Fibroblast of mammary gland (primary cell): ENCODE measurements at regions not wholly inside any gene's neighbourhood (a gene's known extent, or its start where the extent isn't known, plus 50 kb on each side); places are given as distances from the start of the nearest gene placed in this dataset.

Experiments used
- DNase-seq: peaks from one replicate; pipeline ENCODE4 v3.0.0-alpha.2; 2010; ENCODE audit warnings: low read depth
- H3K4me3 ChIP-seq: 2 replicates; pipeline ENCODE4 v1.5.1; 2011; ENCODE audit warnings: low read depth, mild to moderate bottlenecking, low read length, moderate library complexity; ENCODE audit not compliant: control insufficient read depth
- TF ChIP-seq, protein P1 (sequence below): conservative IDR thresholded peaks from 2 replicates; pipeline ENCODE4 v1.5.1; 2011; ENCODE audit warnings: low read depth, low read length, inconsistent platforms; ENCODE audit not compliant: control insufficient read depth, insufficient read depth

DNA sequence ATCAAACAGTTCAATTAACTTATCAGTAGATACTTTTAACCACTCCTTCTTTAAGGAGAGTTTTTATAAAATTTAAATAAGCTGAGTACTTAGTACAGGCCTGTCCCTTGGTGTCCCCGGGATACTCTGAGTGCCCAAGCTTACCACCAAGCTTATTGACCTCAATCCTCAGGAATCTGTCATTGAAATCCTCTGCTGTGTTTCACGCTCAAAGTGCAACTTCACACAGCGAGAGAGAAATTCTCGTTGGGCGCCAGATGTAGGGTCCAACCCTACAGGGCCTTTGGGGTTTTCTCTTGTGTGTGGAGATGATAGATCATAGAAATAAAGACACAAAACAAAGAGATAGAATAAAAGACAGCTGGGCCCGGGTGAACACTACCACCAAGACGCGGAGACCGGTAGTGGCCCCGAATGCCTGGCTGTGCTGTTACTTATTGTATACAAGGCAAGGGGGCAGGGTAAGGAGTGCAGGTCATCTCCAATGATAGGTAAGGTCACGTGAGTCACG, 65.3 kb upstream of the ARL4D start:
- no peak overlapping the region for H3K4me3 ChIP-seq
- TF ChIP-seq, protein P1, sequence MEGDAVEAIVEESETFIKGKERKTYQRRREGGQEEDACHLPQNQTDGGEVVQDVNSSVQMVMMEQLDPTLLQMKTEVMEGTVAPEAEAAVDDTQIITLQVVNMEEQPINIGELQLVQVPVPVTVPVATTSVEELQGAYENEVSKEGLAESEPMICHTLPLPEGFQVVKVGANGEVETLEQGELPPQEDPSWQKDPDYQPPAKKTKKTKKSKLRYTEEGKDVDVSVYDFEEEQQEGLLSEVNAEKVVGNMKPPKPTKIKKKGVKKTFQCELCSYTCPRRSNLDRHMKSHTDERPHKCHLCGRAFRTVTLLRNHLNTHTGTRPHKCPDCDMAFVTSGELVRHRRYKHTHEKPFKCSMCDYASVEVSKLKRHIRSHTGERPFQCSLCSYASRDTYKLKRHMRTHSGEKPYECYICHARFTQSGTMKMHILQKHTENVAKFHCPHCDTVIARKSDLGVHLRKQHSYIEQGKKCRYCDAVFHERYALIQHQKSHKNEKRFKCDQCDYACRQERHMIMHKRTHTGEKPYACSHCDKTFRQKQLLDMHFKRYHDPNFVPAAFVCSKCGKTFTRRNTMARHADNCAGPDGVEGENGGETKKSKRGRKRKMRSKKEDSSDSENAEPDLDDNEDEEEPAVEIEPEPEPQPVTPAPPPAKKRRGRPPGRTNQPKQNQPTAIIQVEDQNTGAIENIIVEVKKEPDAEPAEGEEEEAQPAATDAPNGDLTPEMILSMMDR = no peak
- DNase-seq = no peak

DNA sequence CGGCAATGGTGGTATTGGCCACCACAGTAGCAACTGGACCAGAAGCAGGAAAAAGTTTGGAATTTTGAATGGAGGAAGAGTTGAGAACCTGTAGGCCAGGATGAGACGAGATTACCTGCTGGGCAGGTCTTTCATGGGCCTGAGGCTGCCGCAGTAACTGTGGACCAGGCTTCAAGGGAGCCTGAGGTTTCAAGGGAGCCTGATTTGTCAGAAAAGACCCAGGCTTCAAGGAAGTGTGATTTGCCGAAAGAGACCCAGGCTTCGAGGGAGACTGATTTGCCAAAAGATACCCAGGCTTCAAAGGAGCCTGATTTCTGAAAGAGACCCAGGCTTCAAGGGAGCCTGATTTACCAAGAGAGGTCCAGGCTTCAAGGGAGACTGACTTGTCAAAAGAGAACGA, 66.6 kb upstream of the ARL4D start:
- TF ChIP-seq, protein P1 = no peak
- no peak for DNase-seq
- H3K4me3 ChIP-seq = no peak overlapping the region

DNA sequence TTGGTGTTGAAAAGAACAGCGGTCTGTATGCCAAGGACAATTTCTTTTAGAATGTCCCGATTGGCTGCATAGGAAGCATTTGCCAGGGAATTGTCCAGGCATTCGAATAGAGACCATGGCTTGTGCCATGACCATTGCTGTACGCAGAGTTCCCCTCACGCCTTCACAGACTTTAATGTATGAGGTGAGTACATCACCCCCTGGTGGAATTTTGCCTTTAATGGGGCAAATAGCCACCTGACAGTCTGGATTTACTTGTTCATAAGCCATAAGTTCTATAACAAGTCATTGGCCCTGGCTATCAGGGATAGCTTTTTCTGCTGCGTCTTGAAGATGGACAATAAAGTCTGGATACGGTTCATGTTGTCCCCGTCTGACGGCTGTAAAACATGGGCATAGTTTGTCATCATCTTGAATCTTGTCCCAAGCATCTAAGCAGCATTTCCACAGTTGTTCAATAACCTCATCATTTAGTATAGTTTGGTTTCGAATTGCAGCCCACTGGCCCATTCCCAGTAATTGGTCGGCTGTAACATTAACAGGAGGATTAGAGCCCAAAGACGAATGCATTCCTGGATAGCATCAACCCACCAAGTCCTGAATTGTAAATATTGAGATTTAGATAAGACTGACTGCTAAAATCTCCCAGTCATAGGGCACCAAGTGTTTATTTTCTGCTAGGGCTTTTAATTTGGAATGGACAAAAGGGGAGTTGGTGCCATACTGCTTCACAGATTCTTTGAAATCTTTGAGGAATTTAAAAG, 67.7 kb upstream of the ARL4D start:
- TF ChIP-seq, protein P1 = no peak
- no peak for DNase-seq

DNA sequence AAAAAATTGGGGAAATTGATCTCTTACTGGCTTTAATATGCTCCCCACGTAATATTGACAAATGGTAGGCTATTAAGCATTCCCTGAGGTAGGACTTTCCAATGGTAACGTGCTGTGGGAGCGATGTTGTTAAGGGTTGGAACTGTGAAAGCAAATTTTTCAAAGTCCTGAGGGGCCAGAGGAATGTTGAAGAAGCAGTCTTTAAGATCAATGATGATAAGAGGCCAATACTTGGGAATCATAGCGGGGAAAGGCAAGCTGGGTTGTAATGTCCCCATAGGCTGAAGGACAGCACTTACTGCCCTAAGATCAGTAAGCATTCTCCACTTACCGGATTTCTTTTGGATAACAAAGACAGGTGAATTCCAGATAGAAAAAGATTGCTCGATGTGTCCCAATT, 69.6 kb upstream of the ARL4D start:
- TF ChIP-seq, protein P1 = no peak
- no peak for DNase-seq
- H3K4me3 ChIP-seq = no peak overlapping the region

More for the DNA sequence above, 67.7 kb upstream of the ARL4D start:
- H3K4me3 ChIP-seq = no peak overlapping the region

DNA sequence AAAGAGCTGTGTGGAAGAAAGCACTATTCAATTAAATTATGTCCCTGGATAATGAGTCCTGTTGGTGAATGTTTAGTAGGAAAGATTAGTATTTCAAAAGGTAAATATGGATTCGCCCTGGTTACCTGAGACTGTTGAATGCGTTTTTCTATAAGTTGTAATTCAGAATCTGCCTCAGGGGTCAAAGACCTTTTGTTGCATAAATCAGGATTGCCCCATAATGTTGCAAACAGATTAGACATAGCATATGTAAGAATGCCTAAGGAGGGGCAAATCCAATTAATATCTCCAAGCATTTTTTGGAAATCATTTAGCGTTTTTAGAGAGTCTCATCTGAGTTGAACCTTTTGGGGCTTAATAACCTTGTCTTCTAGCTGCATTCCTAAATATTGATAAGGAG, 70.1 kb upstream of the ARL4D start:
- no peak overlapping the region for H3K4me3 ChIP-seq
- DNase-seq = no peak
- TF ChIP-seq, protein P1 = no peak

DNA sequence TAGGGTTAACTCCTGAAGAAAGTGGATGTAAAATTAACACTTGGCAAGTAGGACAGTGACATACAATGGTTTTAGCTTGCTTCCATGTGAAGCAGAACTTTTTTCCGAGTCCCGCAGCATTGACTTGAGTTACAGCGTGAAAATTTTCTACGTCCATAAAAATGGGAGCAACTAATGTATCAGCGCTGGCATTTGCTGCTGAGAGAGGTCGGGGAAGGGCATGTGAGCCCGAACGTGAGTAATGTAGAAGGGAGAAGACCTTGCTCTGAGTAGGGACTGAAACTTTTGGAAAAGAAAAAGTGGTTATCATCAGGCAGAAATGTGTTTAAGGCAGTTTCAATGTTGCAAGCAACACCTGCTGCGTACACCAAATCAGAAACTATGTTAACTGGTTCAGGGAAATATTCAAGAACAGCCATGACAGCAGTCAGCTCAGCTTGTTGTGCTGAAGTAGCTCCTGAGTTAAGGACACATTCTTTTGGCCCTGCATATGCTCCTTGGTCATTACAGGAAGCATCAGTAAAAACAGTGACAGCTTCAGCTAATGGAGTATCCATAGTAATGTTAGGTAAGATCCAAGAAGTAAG, 70.9 kb upstream of the ARL4D start:
- no peak overlapping the region for H3K4me3 ChIP-seq
- TF ChIP-seq, protein P1 = no peak
- DNase-seq = no peak
